Adrenal gland (tissue), 9 donors: ENCODE measurements at regions not wholly inside any gene's neighbourhood (a gene's known extent, or its start where the extent isn't known, plus 50 kb on each side); places are given as distances from the start of the nearest gene placed in this dataset.

Experiments used
- DNase-seq, 7 donors: peaks; one replicate each; pipeline ENCODE4 v3.0.0-alpha.2; 2019 to 2020
- H3K27ac ChIP-seq, 5 donors: fragments of 200-600 bp; sonication (generic) in 4 of 5; 1 replicate in 3 of 5; 2 replicates in 2 of 5; pipeline versions ENCODE4 v1.5.1 to v1.8.0; 2016 to 2020; ENCODE audit warnings: mild to moderate bottlenecking in 1 of 5
- H3K27me3 ChIP-seq: fragments of 200-600 bp; 2 replicates; pipeline ENCODE4 v1.8.0; 2021
- H3K36me3 ChIP-seq, 2 donors: fragments of 200-600 bp; replicated peaks in 1 of 2; 1 replicate in 1 of 2; 2 replicates in 1 of 2; pipeline versions ENCODE4 v1.5.1 to v1.8.0; 2018 to 2022
- H3K4me1 ChIP-seq, 2 donors: fragments of 200-600 bp; replicated peaks in 1 of 2; 1 replicate in 1 of 2; 2 replicates in 1 of 2; pipeline versions ENCODE4 v1.5.1 to v1.8.0; 2018 to 2021
- H3K4me3 ChIP-seq, 4 donors: fragments of 200-600 bp; sonication (generic) in 3 of 4; one replicate each; pipeline ENCODE4 v1.5.1; 2016 to 2018
- H3K9me3 ChIP-seq, 3 donors: fragments of 200-600 bp; sonication (generic) in 1 of 3; replicated peaks in 1 of 3; 1 replicate in 2 of 3; 2 replicates in 1 of 3; pipeline versions ENCODE4 v1.5.1 to v1.8.0; 2016 to 2021
- CTCF ChIP-seq, 6 experiments: fragments of 450-650 bp in 4 of 6; fragments of 200-600 bp in 2 of 6; sonication (generic) in 1 of 6; IDR thresholded peaks; 1 replicate in 5 of 6; 2 replicates in 1 of 6; pipeline versions ENCODE4 v1.5.1 to v1.8.0; 2016 to 2021; ENCODE audit warnings: antibody characterized with exemption in 6 of 6, mild to moderate bottlenecking in 2 of 6, moderate library complexity in 1 of 6
- POLR2A ChIP-seq, 2 donors: fragments of 450-650 bp; IDR thresholded peaks; one replicate each; pipeline ENCODE4 v1.6.1; 2017; ENCODE audit warnings: antibody characterized with exemption in 2 of 2, mild to moderate bottlenecking in 2 of 2, moderate library complexity in 1 of 2
- WGBS, 4 donors: extraction: QIAGEN DNeasy Blood & Tissue Kit in 2 of 4; methylation state at CpG; one replicate each; pipeline versions ENCODE4 v1.1.5 to v1.1.7; 2013 to 2017; 5-methylcytosine and 5-hydroxymethylcytosine counted together
- intact Hi-C, 2 donors: fragments of 100-400 bp; cut with DNase I; formaldehyde crosslinking; loops; one replicate each; pipeline versions ENCODE4 v1.14.1 to v1.15.0; 2022 to 2023
- donor health status: healthy with polysubstance abuse.
- donor health status: Bipolar disorder and iron deficiency.
- donor health status: DM: yes; HTN: yes; CAD: no.
- donor health status: DM: no; HTN: no; CAD: no.
- donor health status: DM: no; HTN: no; CAD: no.

- TF ChIP-seq CTCF (IDR thresholded peaks at IDR 0.05) = no peak
- TF ChIP-seq POLR2A (IDR thresholded peaks at IDR 0.05) = no peak
- no peaks in the 10 kb centered on the region for H3K9me3 ChIP-seq
- H3K27ac ChIP-seq = no peak overlapping the region
- no peaks in the 10 kb centered on the region for H3K36me3 ChIP-seq
- no peaks in the 10 kb centered on the region for H3K27me3 ChIP-seq
- 92 to 98% (median 94%) methylated on average over 4 of the region's 4 CpGs for WGBS, 4 donors
- H3K4me1 ChIP-seq = no peaks in the 10 kb centered on the region
- intact Hi-C loops = no loop called here
- no peak for DNase-seq
- H3K4me3 ChIP-seq = no peak overlapping the region
These were observed 214.1 kb upstream of the DAPK1 start for GRCh38 chr9:87283585-87283984.

DNA sequence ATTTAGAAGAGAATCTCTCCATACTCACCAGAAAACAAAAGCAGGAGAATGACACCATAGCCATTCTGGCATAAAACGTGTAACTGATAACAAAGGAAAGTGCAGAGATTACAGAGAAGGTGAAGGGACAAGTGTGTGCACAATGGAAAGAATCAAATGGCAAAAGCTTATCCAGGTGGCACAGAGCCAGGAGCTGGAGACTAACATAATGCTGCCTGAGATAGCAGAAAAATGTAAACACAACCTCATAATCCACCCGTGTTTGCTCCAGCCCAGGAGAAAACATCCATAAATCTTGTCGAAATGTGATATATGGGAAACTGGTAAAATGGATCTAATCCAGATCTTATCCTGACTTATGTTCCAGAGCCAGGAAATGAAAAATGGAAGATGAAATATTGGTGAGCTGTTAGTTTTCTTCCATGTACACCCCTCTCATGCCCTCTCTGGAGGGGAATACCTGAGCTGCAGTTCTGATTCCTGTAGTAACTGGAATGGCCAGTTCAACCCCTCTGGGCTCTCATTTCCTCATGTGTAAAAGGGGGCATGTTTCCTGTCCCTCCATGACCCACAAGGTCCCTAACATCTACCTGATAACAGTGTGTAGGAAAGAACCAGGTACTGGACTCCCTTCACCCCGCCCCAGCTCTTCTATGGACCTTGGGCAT, 212.3 kb upstream of the DAPK1 start:
- TF ChIP-seq POLR2A (IDR thresholded peaks at IDR 0.05) = no peak
- no peak for TF ChIP-seq CTCF (IDR thresholded peaks at IDR 0.05)
- Histone ChIP-seq H3K27ac (no peak overlapping the region), H3K27me3 (no peaks in the 10 kb centered on the region), H3K9me3 (no peaks in the 10 kb centered on the region), H3K36me3 (no peaks in the 10 kb centered on the region), H3K4me1 (no peaks in the 10 kb centered on the region), H3K4me3 (no peak overlapping the region)
- DNase-seq = peak in 3 of 7 donors; percentile 23 to 27 (median 23)
- intact Hi-C loops = no loop called here
- 44 to 48% (median 46%) methylated on average over 4 of the region's 4 CpGs for WGBS, 4 donors

GRCh38 chr9:87286506-87286905, 211.2 kb upstream of the DAPK1 start:
- TF ChIP-seq CTCF (IDR thresholded peaks at IDR 0.05) (no peak), POLR2A (IDR thresholded peaks at IDR 0.05) (no peak)
- Histone ChIP-seq H3K4me1 (no peaks in the 10 kb centered on the region), H3K27ac (no peak overlapping the region), H3K9me3 (no peaks in the 10 kb centered on the region), H3K36me3 (no peaks in the 10 kb centered on the region), H3K4me3 (no peak overlapping the region), H3K27me3 (no peaks in the 10 kb centered on the region)
- intact Hi-C loops = no loop called here
- DNase-seq = no peak

- intact Hi-C loops = no loop called here
- no peak for DNase-seq
- peak in 1 of 6 experiments; percentile 8 for TF ChIP-seq CTCF (IDR thresholded peaks at IDR 0.05)
- TF ChIP-seq POLR2A (IDR thresholded peaks at IDR 0.05) = no peak
- Histone ChIP-seq H3K27me3 (no peaks in the 10 kb centered on the region), H3K36me3 (no peaks in the 10 kb centered on the region), H3K27ac (no peak overlapping the region), H3K9me3 (no peaks in the 10 kb centered on the region), H3K4me1 (no peaks in the 10 kb centered on the region), H3K4me3 (no peak overlapping the region)
- 43 to 74% (median 60%) methylated on average over 4 of the region's 4 CpGs for WGBS, 4 donors
These were observed 207.2 kb upstream of the DAPK1 start for GRCh38 chr9:87290241-87291052.
